Kidney epithelial cell (primary cell): ENCODE measurements at regions not wholly inside any gene's neighbourhood (a gene's known extent, or its start where the extent isn't known, plus 50 kb on each side); places are given as distances from the start of the nearest gene placed in this dataset.

Experiments
- DNase-seq: peaks from one replicate; pipeline ENCODE4 v3.0.0-alpha.2; 2010; ENCODE audit warnings: low read depth
- H3K27me3 ChIP-seq: 2 replicates; pipeline ENCODE4 v1.6.0; 2011; ENCODE audit warnings: low read length; ENCODE audit not compliant: control insufficient read depth, insufficient read depth
- H3K36me3 ChIP-seq: 2 replicates; pipeline ENCODE4 v1.5.1; 2011; ENCODE audit warnings: low read length; ENCODE audit not compliant: control insufficient read depth, insufficient read depth
- H3K4me3 ChIP-seq: 2 replicates; pipeline ENCODE4 v1.5.1; 2011; ENCODE audit warnings: low read depth, mild to moderate bottlenecking, control low read depth, low read length
- TF ChIP-seq, protein P1 (sequence below): IDR thresholded peaks from 2 replicates; pipeline ENCODE4 v1.5.1; 2011; ENCODE audit warnings: mild to moderate bottlenecking, moderate library complexity, low read length, control low read depth, inconsistent platforms; ENCODE audit not compliant: insufficient read depth, poor library complexity, severe bottlenecking

DNA sequence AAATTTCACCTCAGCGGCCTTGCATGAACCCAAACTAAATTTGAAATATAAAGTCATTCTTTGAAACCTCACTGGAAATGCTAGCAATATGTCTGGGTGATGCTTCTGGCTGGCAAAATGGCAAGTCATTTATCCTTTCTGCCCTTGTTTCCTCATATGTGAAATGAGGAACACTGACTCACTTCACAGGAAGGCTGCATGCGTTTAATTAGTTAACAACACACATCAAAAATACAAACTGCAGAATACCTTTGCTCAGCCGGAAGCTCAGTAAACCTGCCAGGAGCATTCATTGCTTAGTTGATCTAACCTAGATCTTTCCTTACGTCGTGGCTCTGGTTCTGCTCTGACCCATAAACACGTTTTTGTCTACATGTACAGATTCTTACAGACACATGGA is 214.2 kb upstream of the ACVR2A start:
- TF ChIP-seq, protein P1, sequence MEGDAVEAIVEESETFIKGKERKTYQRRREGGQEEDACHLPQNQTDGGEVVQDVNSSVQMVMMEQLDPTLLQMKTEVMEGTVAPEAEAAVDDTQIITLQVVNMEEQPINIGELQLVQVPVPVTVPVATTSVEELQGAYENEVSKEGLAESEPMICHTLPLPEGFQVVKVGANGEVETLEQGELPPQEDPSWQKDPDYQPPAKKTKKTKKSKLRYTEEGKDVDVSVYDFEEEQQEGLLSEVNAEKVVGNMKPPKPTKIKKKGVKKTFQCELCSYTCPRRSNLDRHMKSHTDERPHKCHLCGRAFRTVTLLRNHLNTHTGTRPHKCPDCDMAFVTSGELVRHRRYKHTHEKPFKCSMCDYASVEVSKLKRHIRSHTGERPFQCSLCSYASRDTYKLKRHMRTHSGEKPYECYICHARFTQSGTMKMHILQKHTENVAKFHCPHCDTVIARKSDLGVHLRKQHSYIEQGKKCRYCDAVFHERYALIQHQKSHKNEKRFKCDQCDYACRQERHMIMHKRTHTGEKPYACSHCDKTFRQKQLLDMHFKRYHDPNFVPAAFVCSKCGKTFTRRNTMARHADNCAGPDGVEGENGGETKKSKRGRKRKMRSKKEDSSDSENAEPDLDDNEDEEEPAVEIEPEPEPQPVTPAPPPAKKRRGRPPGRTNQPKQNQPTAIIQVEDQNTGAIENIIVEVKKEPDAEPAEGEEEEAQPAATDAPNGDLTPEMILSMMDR: no peak
- Histone ChIP-seq H3K4me3 (no peak overlapping the region), H3K27me3 (no peaks in the 10 kb centered on the region), H3K36me3 (no peaks in the 10 kb centered on the region)
- no peak for DNase-seq

DNA sequence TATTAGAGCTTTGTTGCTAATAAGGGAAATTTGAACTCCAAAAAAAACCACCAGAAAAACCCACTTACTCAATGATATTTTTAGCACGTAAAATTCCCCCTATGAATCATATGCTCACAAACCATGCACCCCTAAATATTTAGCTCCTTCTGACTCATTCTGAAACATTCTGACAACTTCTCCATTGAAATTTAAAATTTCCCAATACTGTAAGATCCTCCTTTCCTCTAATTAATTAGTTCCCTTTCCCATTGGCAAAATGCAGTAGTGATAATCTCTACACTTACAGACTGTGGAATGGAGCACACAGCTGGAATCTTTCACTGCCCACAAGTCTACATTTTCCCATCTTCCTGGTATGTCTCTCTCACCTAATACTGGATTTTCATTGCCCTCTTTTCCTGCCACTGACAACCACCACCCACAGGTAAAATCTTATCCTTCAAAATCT is 215.8 kb upstream of the ACVR2A start:
- no peak for DNase-seq
- Histone ChIP-seq H3K27me3 (no peaks in the 10 kb centered on the region), H3K36me3 (no peaks in the 10 kb centered on the region), H3K4me3 (no peak overlapping the region)
- TF ChIP-seq, protein P1: no peak

DNA sequence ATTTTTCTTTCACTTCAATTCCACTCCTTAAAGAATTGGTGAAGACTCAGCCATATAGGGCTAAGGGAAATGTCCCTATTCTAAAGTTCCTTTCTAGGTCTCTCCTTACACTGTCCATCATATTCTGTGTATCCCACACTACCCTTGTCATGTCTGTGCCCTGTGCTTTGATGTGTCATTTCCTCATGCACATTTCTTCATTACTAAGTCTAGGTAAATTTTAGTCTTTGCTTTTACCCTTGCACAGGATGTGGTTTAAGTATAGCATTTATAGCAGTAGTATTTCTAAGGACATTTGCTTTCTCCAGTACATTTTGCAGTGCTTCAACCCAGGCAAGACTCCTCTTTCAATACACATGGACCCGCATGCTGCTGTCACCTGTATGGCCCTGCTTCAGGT is 221.5 kb upstream of the ACVR2A start:
- Histone ChIP-seq H3K4me3 (no peak overlapping the region), H3K27me3 (no peaks in the 10 kb centered on the region), H3K36me3 (no peaks in the 10 kb centered on the region)
- TF ChIP-seq, protein P1: no peak
- no peak for DNase-seq

DNA sequence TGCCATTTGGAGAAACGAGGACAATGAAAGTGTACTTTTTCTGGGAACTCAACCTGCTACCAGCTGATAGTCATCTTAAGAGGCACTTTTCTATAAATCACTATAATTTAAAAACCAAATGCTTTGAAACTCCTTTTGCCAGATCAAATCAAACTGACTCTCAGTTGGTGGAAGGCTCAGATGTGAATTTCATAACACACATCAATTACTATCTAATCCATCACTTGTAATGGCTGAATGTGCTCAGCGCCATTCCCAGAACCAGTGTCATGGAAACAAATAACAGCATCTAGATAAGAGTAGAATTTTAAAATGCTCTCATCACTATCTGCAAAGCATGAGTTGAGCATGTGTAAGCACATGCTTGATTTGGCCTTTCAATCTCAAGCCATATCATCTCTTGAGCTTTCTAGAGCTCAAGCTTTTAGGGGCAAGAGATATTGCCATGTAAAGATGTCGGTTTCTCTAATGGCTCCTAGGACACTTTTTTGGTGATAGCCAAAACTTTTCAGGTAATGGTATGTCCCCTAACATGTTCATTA is 223.1 kb upstream of the ACVR2A start:
- Histone ChIP-seq H3K36me3 (no peaks in the 10 kb centered on the region), H3K4me3 (no peak overlapping the region), H3K27me3 (no peaks in the 10 kb centered on the region)
- no peak for DNase-seq
- TF ChIP-seq, protein P1: no peak

DNA sequence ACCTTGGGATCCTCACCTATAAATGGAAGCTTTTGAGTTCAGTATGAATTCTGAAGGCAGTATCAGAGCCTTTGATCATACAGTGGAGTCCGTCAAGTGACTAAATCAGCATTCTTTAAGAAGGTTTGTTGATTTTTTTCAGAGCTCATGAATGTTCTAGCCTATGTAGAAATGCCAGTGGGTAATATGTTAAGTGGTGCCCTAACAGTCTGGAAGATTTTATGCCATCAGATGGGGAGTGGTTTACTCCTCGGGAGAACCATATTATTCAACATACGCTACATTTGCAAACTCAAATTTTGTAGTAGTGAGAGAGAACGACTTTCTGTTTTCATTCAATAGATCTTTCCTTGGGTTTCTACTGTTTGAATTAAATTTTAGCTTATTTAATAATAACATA is 225.0 kb upstream of the ACVR2A start:
- Histone ChIP-seq H3K4me3 (no peak overlapping the region), H3K36me3 (no peaks in the 10 kb centered on the region), H3K27me3 (no peaks in the 10 kb centered on the region)
- TF ChIP-seq, protein P1: no peak
- DNase-seq: no peak

DNA sequence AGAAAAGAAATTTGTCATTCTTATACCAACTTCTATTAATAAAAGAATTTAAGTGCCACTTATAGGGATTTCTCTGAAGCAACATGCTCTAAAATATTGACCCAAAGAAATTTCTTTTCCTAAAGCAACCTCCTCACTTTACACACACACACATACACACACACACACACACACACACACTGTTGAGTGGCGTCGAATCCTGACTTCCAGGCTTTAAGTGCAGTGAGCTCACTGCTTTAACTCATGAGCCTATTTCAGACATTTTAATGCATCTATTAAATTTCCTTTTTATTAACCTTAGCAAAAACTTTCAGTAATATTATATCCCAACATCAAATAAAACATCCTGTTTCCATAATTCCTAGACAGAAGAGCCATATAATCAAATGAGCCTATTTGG is 229.1 kb upstream of the ACVR2A start:
- no peaks in the 10 kb centered on the region for H3K27me3 ChIP-seq
- DNase-seq: no peak
- no peaks in the 10 kb centered on the region for H3K36me3 ChIP-seq
- TF ChIP-seq, protein P1: no peak
- no peak overlapping the region for H3K4me3 ChIP-seq
